Eye (tissue), 1 donor: ENCODE measurements at regions not wholly inside any gene's neighbourhood (a gene's known extent, or its start where the extent isn't known, plus 50 kb on each side); places are given as distances from the start of the nearest gene placed in this dataset.

Source experiments
- DNase-seq: peaks from one replicate; pipeline ENCODE4 v3.0.0-alpha.2; 2015

DNA sequence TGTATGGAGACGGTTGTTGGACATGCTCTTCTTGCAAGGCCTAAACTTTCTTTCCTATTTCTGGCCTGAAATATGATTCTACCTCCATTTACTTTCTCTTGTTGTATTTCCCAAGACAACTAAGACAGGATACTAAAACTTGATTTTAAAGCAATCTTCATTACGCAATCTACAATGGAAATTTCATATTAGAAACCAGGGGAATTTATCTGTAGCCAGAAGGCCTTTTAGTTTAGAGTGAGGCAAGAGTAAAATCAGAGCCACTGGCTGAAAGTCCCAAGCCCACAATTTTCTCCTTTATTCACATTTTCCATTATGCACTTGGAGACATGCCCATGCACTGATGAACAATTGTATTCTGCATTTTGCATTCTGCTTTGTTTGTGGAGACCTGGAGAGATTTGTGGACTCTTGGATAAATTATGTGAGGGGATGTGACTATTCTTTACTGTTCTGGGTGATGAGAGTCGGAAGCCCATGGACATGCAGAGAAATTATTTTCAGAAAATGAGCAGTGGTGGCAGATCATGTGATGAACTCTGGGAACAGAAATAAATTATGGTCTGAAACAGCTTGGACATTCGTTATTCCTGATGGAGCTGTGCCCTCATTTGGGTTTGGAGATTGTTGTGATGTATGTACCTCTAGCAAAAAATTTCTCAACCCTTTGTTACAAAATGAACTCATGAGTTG is 336.8 kb downstream of the SEC16B start:
- no peak for DNase-seq

DNA sequence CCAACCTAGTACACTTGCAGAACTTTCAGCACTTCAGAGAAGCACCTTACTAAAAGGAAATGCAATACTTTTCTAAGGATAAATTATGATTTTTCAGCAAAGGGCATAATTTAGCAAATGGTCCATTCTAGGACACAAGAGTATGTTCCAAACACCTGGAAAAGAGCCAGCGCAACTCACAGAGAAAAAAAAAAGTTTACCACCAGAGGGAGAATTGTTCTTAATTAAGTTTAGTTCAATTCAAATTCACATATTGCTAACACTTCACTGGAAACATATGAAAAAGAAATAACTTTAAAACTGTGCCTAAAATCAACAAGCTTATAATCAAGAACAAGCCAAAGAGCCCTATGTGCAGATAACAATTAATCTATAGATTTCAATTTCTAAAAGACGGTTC is 338.1 kb downstream of the SEC16B start:
- no peak for DNase-seq

- DNase-seq = no peak
Measured at GRCh38 chr1:177629526-177629925, 340.3 kb downstream of the SEC16B start.

GRCh38 chr1:177627148-177627910 is 342.5 kb downstream of the SEC16B start:
- no peak for DNase-seq

DNA sequence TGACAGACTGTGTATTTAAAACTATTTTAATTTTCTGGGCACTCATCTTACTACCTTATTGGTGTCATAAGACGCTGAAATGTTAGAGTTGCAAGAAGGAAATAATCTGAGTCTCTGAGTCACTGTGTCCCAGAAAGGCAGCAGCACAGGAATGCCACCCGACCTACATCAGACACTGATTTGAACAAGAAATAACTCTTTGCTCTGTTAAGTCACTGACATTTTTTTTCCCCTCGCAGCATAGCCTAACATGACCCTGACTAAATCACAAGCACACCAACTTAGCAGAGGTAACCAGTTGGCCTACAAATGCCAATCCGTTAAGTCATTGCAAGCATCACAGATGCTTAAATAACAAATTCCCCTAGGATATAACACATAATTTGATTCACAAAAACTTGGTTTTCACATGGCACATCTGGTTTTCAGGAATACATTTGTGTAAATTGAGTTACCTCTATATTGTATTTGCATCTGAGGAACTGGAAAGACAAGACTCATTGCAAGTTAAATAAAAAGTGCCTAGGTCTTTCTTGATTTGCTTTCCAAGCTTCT is 349.1 kb downstream of the SEC16B start:
- DNase-seq = no peak

DNA sequence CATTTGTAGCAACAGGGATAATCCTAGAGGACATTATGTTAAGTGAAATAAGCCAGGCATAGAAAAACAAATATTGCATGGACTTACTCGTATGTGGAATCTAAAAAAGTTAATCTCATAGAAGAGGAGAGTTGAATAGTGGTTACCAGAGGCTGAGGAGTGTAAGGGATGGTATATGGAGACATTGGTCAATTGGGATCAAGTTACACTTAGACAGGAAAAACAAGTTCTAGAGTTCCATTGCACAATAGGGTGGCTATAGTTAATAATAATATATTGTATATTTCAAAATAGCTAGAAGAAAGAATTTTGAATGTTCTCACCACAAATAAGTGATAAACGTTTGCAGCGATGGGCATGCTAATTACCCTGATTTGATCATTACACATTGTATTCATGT is 354.6 kb downstream of the SEC16B start:
- DNase-seq = no peak

- no peak for DNase-seq
Measured at GRCh38 chr1:177611402-177611801, 358.5 kb downstream of the SEC16B start.

DNA sequence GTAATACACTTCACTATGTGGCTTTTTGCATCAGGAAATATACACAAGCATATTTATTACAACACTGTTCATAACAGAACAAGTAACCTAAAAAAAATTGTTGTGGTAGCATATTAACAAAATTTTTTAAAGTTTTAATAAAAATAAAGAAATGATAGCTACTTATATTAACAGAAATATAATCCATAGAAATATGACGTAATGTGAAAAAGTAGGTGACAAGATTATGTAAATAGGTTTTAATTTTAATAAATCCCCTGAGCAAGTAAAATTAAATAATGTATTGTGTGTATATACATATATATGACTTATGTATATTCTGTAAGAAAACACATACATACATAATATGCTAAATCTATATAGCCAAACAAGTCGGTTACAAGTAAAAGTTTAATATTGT is 359.9 kb downstream of the SEC16B start:
- no peak for DNase-seq

- DNase-seq = no peak
Measured at GRCh38 chr1:177600936-177601335, 368.9 kb downstream of the SEC16B start.

DNA sequence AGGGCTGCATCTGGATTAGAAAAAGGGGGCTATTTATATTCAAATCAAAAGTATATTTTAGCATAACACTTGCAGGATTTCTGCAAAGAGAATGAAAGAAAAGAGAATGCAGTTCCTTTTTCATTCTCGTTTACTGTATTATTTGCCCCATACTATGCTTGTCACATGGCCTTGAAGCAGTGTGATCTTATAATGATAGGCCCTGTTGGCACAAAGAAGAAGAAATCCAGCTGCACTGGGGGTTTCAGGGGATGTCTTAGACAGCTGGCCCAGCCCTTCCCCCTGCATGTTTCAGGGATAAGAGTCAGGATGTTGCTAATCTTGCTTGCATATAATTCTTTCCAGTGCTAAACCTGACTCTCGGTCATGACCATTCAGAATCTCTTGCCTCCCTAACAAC is 369.5 kb downstream of the SEC16B start:
- no peak for DNase-seq

DNA sequence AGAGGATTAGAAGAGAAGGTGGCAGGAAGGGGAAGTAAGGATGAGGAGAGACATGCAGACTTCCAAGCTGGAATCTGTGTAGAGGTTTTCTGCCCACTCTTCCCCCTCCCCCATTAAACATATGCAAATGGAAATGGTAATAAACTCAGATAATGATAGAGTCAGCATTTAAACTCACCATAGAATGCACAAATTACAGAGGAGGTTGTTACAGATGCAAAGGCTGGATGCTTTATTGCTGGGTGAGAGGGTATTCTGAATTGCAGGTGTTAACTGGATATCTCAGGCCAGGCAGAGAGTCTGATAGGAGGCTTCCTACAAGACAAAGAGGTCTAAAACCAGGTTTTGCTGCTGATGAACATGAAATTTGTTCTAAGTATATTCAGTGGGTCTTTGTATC is 372.5 kb downstream of the SEC16B start:
- no peak for DNase-seq

- DNase-seq = no peak
Measured at GRCh38 chr1:177596485-177596884, 373.4 kb downstream of the SEC16B start.

DNA sequence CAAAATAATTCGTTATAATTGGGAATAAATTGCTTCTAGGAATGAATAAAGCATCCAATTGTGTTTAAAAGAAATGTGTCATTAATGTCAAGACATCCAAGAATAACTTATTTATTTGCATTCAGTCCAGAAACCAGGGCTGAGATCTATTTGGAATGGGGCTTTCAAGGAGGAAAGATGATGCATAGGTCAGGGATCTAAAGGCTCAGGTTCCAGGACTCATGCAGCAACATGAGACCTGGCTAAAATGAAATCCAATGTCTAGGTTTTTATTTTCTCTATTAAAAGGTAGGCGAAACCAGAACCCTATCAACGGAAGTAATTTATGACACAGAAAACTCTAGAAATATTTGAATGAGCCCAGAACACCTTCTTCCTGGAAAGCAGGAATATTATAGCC is 376.8 kb downstream of the SEC16B start:
- DNase-seq = no peak

DNA sequence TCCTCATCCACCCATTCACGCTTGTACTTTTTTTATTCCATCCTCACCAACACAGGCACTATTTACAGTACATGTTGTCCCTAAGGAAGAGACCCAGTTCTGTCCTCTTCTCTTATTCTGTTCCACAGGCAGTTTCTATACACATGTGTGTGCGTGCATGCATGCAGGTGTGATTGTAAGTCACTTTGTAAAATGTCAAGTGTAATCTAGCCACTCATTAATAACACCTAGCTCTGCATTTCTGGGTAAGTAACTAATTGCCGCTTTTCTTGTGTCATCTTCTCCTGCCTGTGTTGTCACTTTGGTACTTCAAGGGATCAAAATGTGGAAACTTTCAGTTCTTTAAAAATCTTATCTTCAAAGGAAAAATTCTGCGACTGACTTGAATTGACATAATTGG is 377.2 kb downstream of the SEC16B start:
- DNase-seq = no peak

GRCh38 chr1:177591155-177591554 is 378.7 kb downstream of the SEC16B start:
- DNase-seq = no peak

DNA sequence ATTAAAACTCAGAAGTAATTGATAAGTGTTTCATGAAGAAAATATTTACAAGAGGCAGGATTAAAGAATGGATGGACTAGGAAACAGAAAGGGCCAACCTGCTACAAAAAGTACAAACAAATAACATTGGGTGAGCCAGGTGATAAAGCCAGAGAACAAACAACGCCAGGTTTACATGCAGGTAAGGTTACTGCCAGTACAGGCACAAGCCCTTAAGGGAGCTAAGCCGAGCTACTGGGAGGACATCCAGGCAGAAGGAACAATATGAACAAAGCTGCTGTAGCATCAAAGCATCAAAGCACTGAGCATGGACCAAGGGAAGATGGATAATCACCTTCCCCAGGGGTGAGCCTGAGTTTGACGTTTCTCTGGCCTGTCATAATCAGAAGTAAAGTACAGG is 380.7 kb downstream of the SEC16B start:
- no peak for DNase-seq

DNA sequence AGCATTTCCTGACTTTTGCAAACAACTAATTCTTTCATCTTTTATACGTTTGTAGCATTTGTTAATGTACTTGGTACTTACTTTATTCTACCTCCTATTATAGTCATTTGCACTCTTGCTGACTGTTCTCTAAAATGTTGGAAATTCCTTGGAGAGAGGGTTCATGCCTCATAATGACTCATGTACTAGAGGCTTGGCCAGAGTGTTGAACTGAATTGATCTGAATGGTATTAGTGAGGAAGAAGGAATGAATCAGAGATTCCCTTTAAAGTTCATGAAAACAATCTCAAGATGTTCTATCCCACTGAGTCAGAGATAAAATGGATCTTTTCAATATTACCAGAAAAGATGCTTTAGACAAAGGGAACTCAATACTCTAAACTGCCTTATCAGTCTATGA is 383.4 kb downstream of the SEC16B start:
- no peak for DNase-seq

GRCh38 chr1:177585302-177586220 is 384.3 kb downstream of the SEC16B start:
- peak; percentile 38 for DNase-seq

DNA sequence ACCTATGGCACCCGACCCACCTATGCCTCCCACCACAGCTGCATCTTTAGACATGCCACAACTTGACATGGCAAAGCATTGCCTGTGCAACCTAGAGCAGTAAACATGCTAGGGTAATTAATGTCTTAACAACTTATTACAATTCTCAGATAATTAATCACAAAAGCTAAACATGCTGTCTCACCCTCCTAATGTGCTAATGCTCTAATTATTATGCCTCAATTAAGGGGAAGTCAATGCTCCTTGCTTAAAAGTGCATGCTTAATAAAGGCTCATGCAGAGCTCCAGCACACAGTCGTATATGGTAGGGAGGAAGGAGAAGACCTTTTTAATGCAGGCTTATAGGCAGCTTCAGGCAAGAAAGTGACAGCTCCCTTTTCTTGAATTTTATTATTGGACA is 396.0 kb downstream of the SEC16B start:
- DNase-seq = no peak

GRCh38 chr1:177571485-177572076 is 398.3 kb downstream of the SEC16B start:
- DNase-seq = no peak

DNA sequence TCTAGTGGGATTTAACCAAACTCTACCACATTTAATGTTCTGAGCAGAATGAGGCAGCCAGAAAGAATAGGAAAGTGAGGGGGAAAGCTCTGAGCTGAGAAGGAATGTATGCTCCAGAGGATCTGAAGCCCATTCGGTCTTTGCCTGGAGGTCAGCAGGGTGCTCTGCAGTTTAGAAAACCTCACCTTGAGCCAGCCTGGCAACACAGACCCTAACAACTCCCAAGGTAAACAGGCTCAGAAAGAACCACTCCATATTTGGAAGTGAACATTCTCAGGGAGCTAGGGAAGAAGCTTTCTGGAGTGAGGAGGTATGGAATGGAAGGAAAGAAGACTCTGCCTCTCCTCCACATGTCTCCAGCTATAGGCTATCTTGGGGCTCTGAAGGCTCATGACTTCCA is 398.8 kb downstream of the SEC16B start:
- no peak for DNase-seq

- DNase-seq = no peak
Measured at GRCh38 chr1:177569476-177569875, 398.7 kb downstream of the BRINP2 start.

DNA sequence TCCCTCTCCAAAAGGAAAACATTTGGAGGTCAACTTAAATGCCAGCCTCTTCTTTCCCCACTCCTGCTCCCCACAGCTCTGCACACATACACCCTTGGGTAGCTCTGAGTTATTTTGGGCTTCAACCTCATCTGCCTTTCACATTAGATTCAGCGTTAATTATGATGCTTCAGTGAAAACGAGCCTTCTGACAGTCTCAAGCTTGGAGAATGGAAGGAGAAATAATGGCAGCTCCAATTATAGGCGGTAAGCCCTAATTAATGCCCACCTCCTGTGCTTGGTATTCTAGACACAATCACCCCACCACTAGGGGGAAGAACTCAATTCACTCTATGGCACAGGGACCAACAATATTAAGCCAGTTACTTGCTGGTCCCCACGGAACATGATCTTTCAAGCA is 397.9 kb downstream of the BRINP2 start:
- peak; percentile 74 for DNase-seq
